Activated CD8-positive, alpha-beta T cell treated with anti-CD3 and anti-CD28 coated beads, Interleukin-2, amount 10 ng/mL, durations not matched to agents 7 days and 5 days (primary cell): ENCODE measurements at regions not wholly inside any gene's neighbourhood (a gene's known extent, or its start where the extent isn't known, plus 50 kb on each side); places are given as distances from the start of the nearest gene placed in this dataset.

Source experiments
- ATAC-seq: fragments of 150-1000 bp; cut with Tn5 transposase; one replicate; pipeline ENCODE4 v1.10.0; 2021; ENCODE audit warnings: moderate library complexity
- CTCF ChIA-PET: fragments of 350-600 bp; sonication (Branson Sonifier 250); formaldehyde crosslinking; loops from one replicate; lab custom pipeline; 2021; ENCODE audit warnings: antibody characterized with exemption; lab: Charles Lee
- POLR2A ChIA-PET: fragments of 350-600 bp; sonication (Branson Sonifier 250); formaldehyde crosslinking; loops from one replicate; lab custom pipeline; 2021; ENCODE audit warnings: antibody characterized with exemption; lab: Charles Lee
- DNase-seq: peaks from one replicate; pipeline ENCODE4 v3.0.0-alpha.2; 2020
- H3K27ac Mint-ChIP-seq: one replicate; pipeline ENCODE4 v1.8.0; 2021; ENCODE audit warnings: mild to moderate bottlenecking, mixed read lengths
- H3K27me3 Mint-ChIP-seq: one replicate; pipeline ENCODE4 v1.8.0; 2021; ENCODE audit warnings: low read depth, mixed read lengths
- H3K36me3 Mint-ChIP-seq: one replicate; pipeline ENCODE4 v1.8.0; 2021; ENCODE audit warnings: low read depth, mixed read lengths
- H3K4me1 Mint-ChIP-seq: one replicate; pipeline ENCODE4 v1.8.0; 2021; ENCODE audit warnings: low read depth, mixed read lengths
- H3K4me3 Mint-ChIP-seq: one replicate; pipeline ENCODE4 v1.8.0; 2021; ENCODE audit warnings: mild to moderate bottlenecking, mixed read lengths
- H3K9me3 Mint-ChIP-seq: one replicate; pipeline ENCODE4 v1.8.0; 2022; ENCODE audit warnings: mixed read lengths; ENCODE audit not compliant: insufficient read depth

GRCh38 chr6:85396159-85396808 lies 53.6 kb upstream of the NT5E start:
- CTCF ChIA-PET, result interaction anchor here (1.0 kb wide), 1 partner anchor 86 kb away, joined by 3 read pairs; no protein-coding TSS in a partner anchor
- H3K4me3 Mint-ChIP-seq, result no peak overlapping the region
- no peak for ATAC-seq
- H3K4me1 Mint-ChIP-seq, result peaks cover 12% of the 10 kb centered on the region
- no peaks in the 10 kb centered on the region for H3K27me3 Mint-ChIP-seq
- DNase-seq, result no peak
- POLR2A ChIA-PET, result no interaction called here
- H3K27ac Mint-ChIP-seq, result no peak overlapping the region
- H3K36me3 Mint-ChIP-seq, result no peaks in the 10 kb centered on the region
- peaks cover 5% of the 10 kb centered on the region for H3K9me3 Mint-ChIP-seq

- POLR2A ChIA-PET, result no interaction called here
Observed at GRCh38 chr6:85395746-85396145, 54.1 kb upstream of the NT5E start.

GRCh38 chr6:85394853-85395538 lies 54.9 kb upstream of the NT5E start:
- POLR2A ChIA-PET, result no interaction called here
- DNase-seq, result no peak
- ATAC-seq, result no peak
- H3K4me1 Mint-ChIP-seq, result no peaks in the 10 kb centered on the region
- H3K9me3 Mint-ChIP-seq, result peaks cover 5% of the 10 kb centered on the region
- no peaks in the 10 kb centered on the region for H3K27me3 Mint-ChIP-seq
- CTCF ChIA-PET, result no interaction called here
- peaks cover 2% of the 10 kb centered on the region for H3K36me3 Mint-ChIP-seq
- no peak overlapping the region for H3K4me3 Mint-ChIP-seq
- no peak overlapping the region for H3K27ac Mint-ChIP-seq

More at GRCh38 chr6:85395746-85396145, 54.1 kb upstream of the NT5E start:
- H3K27me3 Mint-ChIP-seq, result no peaks in the 10 kb centered on the region
- H3K36me3 Mint-ChIP-seq, result peaks cover under 1% of the 10 kb centered on the region
- no peak overlapping the region for H3K27ac Mint-ChIP-seq
- peaks cover 6% of the 10 kb centered on the region for H3K4me1 Mint-ChIP-seq
- CTCF ChIA-PET, result interaction anchor here (1.0 kb wide), 1 partner anchor 87 kb away, joined by 3 read pairs; no protein-coding TSS in a partner anchor
- H3K4me3 Mint-ChIP-seq, result no peak overlapping the region
- ATAC-seq (no peak), DNase-seq (no peak)
- H3K9me3 Mint-ChIP-seq, result peaks cover 5% of the 10 kb centered on the region

GRCh38 chr6:85394199-85394598 lies 55.7 kb upstream of the NT5E start:
- H3K9me3 Mint-ChIP-seq, result peaks cover 5% of the 10 kb centered on the region
- ChIA-PET CTCF (no interaction called here), POLR2A (no interaction called here)
- ATAC-seq (no peak), DNase-seq (no peak)
- no peak overlapping the region for H3K4me3 Mint-ChIP-seq
- H3K27ac Mint-ChIP-seq, result no peak overlapping the region
- peaks cover 2% of the 10 kb centered on the region for H3K36me3 Mint-ChIP-seq
- peaks cover under 1% of the 10 kb centered on the region for H3K4me1 Mint-ChIP-seq
- no peaks in the 10 kb centered on the region for H3K27me3 Mint-ChIP-seq

GRCh38 chr6:85392379-85392778 lies 57.5 kb upstream of the NT5E start:
- peaks cover 3% of the 10 kb centered on the region for H3K4me1 Mint-ChIP-seq
- no peaks in the 10 kb centered on the region for H3K27me3 Mint-ChIP-seq
- ChIA-PET CTCF (no interaction called here), POLR2A (no interaction called here)
- no peak overlapping the region for H3K4me3 Mint-ChIP-seq
- ATAC-seq (no peak), DNase-seq (no peak)
- H3K36me3 Mint-ChIP-seq, result peaks cover 2% of the 10 kb centered on the region
- no peaks in the 10 kb centered on the region for H3K9me3 Mint-ChIP-seq
- no peak overlapping the region for H3K27ac Mint-ChIP-seq

GRCh38 chr6:85390775-85391174 lies 59.1 kb upstream of the NT5E start:
- no peak for DNase-seq
- H3K4me1 Mint-ChIP-seq, result peaks cover 3% of the 10 kb centered on the region
- POLR2A ChIA-PET, result no interaction called here
- no peak for ATAC-seq
- no peak overlapping the region for H3K4me3 Mint-ChIP-seq
- H3K9me3 Mint-ChIP-seq, result no peaks in the 10 kb centered on the region
- H3K27ac Mint-ChIP-seq, result no peak overlapping the region
- H3K27me3 Mint-ChIP-seq, result no peaks in the 10 kb centered on the region
- H3K36me3 Mint-ChIP-seq, result peaks cover 2% of the 10 kb centered on the region
- CTCF ChIA-PET, result interaction anchor here (1.8 kb wide), 1 partner anchor 92 kb away, joined by 5 read pairs; no protein-coding TSS in a partner anchor

GRCh38 chr6:85390105-85390728 lies 59.7 kb upstream of the NT5E start:
- H3K9me3 Mint-ChIP-seq, result no peaks in the 10 kb centered on the region
- no peak overlapping the region for H3K27ac Mint-ChIP-seq
- ChIA-PET POLR2A (no interaction called here), CTCF (interaction anchor here (1.8 kb wide), 1 partner anchor 93 kb away, joined by 5 read pairs; no protein-coding TSS in a partner anchor)
- no peaks in the 10 kb centered on the region for H3K27me3 Mint-ChIP-seq
- peaks cover 3% of the 10 kb centered on the region for H3K4me1 Mint-ChIP-seq
- H3K4me3 Mint-ChIP-seq, result no peak overlapping the region
- DNase-seq (no peak), ATAC-seq (no peak)
- H3K36me3 Mint-ChIP-seq, result peaks cover 2% of the 10 kb centered on the region

GRCh38 chr6:85389151-85389797 lies 60.6 kb upstream of the NT5E start:
- Mint-ChIP-seq H3K27ac (no peak overlapping the region), H3K4me1 (peaks cover 3% of the 10 kb centered on the region), H3K36me3 (peaks cover 2% of the 10 kb centered on the region), H3K9me3 (no peaks in the 10 kb centered on the region), H3K4me3 (no peak overlapping the region), H3K27me3 (no peaks in the 10 kb centered on the region)
- no peak for DNase-seq
- ChIA-PET POLR2A (interaction anchor here (1.4 kb wide), 1 partner anchor 61 kb away, joined by 6 read pairs; the partner anchor contains the start of gene NT5E), CTCF (interaction anchor here (1.0 to 1.6 kb wide), 3 partner anchors 57 to 93 kb away, joined by 3 read pairs; no protein-coding TSS in a partner anchor)
- no peak for ATAC-seq

- ChIA-PET POLR2A (interaction anchor here (1.4 kb wide), 1 partner anchor 61 kb away, joined by 6 read pairs; the partner anchor contains the start of gene NT5E), CTCF (interaction anchor here (1.0 to 1.6 kb wide), 3 partner anchors 57 to 94 kb away, joined by 3 read pairs; no protein-coding TSS in a partner anchor)
Observed at GRCh38 chr6:85388531-85388930, 61.4 kb upstream of the NT5E start.

GRCh38 chr6:85385636-85386315 lies 64.1 kb upstream of the NT5E start:
- DNase-seq (no peak), ATAC-seq (no peak)
- Mint-ChIP-seq H3K27ac (no peak overlapping the region), H3K4me1 (peaks cover 3% of the 10 kb centered on the region), H3K27me3 (no peaks in the 10 kb centered on the region), H3K36me3 (peaks cover 2% of the 10 kb centered on the region), H3K4me3 (no peak overlapping the region), H3K9me3 (no peaks in the 10 kb centered on the region)
- CTCF ChIA-PET, result interaction anchor here (0.9 to 3.1 kb wide), 4 partner anchors 13 to 97 kb away, joined by 3 to 14 read pairs (median 3); no protein-coding TSS in a partner anchor
- POLR2A ChIA-PET, result no interaction called here

More at GRCh38 chr6:85388531-85388930, 61.4 kb upstream of the NT5E start:
- no peaks in the 10 kb centered on the region for H3K27me3 Mint-ChIP-seq
- no peak for DNase-seq
- H3K9me3 Mint-ChIP-seq, result no peaks in the 10 kb centered on the region
- no peak overlapping the region for H3K4me3 Mint-ChIP-seq
- H3K36me3 Mint-ChIP-seq, result peaks cover 2% of the 10 kb centered on the region
- H3K4me1 Mint-ChIP-seq, result peaks cover 3% of the 10 kb centered on the region
- no peak for ATAC-seq
- no peak overlapping the region for H3K27ac Mint-ChIP-seq

GRCh38 chr6:85383042-85383441 lies 66.8 kb upstream of the NT5E start:
- H3K27me3 Mint-ChIP-seq, result no peaks in the 10 kb centered on the region
- H3K4me3 Mint-ChIP-seq, result no peak overlapping the region
- no peaks in the 10 kb centered on the region for H3K36me3 Mint-ChIP-seq
- peaks cover 4% of the 10 kb centered on the region for H3K9me3 Mint-ChIP-seq
- DNase-seq (no peak), ATAC-seq (no peak)
- ChIA-PET CTCF (interaction anchor here (1.2 to 1.6 kb wide), 3 partner anchors 21 to 100 kb away, joined by 3 to 5 read pairs (median 4); no protein-coding TSS in a partner anchor), POLR2A (interaction anchor here (0.6 kb wide), 1 partner anchor 596 kb away, joined by 3 read pairs; no protein-coding TSS in a partner anchor)
- H3K4me1 Mint-ChIP-seq, result no peaks in the 10 kb centered on the region
- H3K27ac Mint-ChIP-seq, result no peak overlapping the region
